GM18951 (cell line): ENCODE measurements at regions not wholly inside any gene's neighbourhood (a gene's known extent, or its start where the extent isn't known, plus 50 kb on each side); places are given as distances from the start of the nearest gene placed in this dataset.

Experiments used
- POLR2A ChIP-seq: IDR thresholded peaks from 4 replicates; pipeline ENCODE4 v1.6.1; 2011; ENCODE audit warnings: mild to moderate bottlenecking; ENCODE audit not compliant: insufficient read length, insufficient read depth; ENCODE audit errors: extremely low read depth
- in situ Hi-C: fragments of 300-500 bp; cut with MboI; formaldehyde crosslinking; loops from one replicate; pipeline ENCODE4 v1.12.0; 2022; ENCODE audit warnings: low sequenced_read_pairs, mixed read lengths, inconsistent platforms; ENCODE audit not compliant: unreplicated experiment

- in situ Hi-C loops: loop anchor here (10.0 kb wide), 1 partner anchor 66 kb away; no protein-coding TSS in a partner anchor
- no peak for TF ChIP-seq POLR2A
Measured at GRCh38 chr2:42108852-42109251, 60.3 kb upstream of the EML4 start.

GRCh38 chr2:42109959-42110640 is 59.1 kb upstream of the EML4 start:
- in situ Hi-C loops: loop anchor here (10.0 kb wide), 1 partner anchor 65 kb away; no protein-coding TSS in a partner anchor
- no peak for TF ChIP-seq POLR2A

GRCh38 chr2:42110641-42111322 is 58.4 kb upstream of the EML4 start:
- in situ Hi-C loops: no loop called here
- no peak for TF ChIP-seq POLR2A

- in situ Hi-C loops: no loop called here
- TF ChIP-seq POLR2A: no peak
Measured at GRCh38 chr2:42112418-42112817, 56.7 kb upstream of the EML4 start.

- in situ Hi-C loops: no loop called here
- TF ChIP-seq POLR2A: no peak
Measured at GRCh38 chr2:42113452-42113851, 55.7 kb upstream of the EML4 start.

- in situ Hi-C loops: no loop called here
- no peak for TF ChIP-seq POLR2A
Measured at GRCh38 chr2:42114091-42114490, 55.1 kb upstream of the EML4 start.

- TF ChIP-seq POLR2A: no peak
Measured at GRCh38 chr2:42115588-42115987, 53.6 kb upstream of the EML4 start.

GRCh38 chr2:42116195-42117181 is 52.7 kb upstream of the EML4 start:
- in situ Hi-C loops: no loop called here
- TF ChIP-seq POLR2A: no peak

More at GRCh38 chr2:42115588-42115987, 53.6 kb upstream of the EML4 start:
- in situ Hi-C loops: no loop called here

- in situ Hi-C loops: no loop called here
- no peak for TF ChIP-seq POLR2A
Measured at GRCh38 chr2:42117182-42117579, 52.0 kb upstream of the EML4 start.

- TF ChIP-seq POLR2A: no peak
- in situ Hi-C loops: no loop called here
Measured at GRCh38 chr2:42117923-42118753, 51.0 kb upstream of the EML4 start.

- TF ChIP-seq POLR2A: no peak
- in situ Hi-C loops: no loop called here
Measured at GRCh38 chr2:42118754-42119569, 50.2 kb upstream of the EML4 start.
